Neuronal stem cell (in vitro differentiated cells): ENCODE measurements at regions not wholly inside any gene's neighbourhood (a gene's known extent, or its start where the extent isn't known, plus 50 kb on each side); places are given as distances from the start of the nearest gene placed in this dataset.

Experiments
- DNase-seq: peaks from one replicate; pipeline ENCODE4 v3.0.0-alpha.2; 2013; ENCODE audit warnings: low spot score
- H2AFZ ChIP-seq: one replicate; pipeline ENCODE4 v1.6.1; 2013; ENCODE audit warnings: mild to moderate bottlenecking, low read length, inconsistent platforms
- H2AK5ac ChIP-seq: 2 replicates; pipeline ENCODE4 v1.6.1; 2013; ENCODE audit warnings: low read depth, mild to moderate bottlenecking, inconsistent platforms, low read length, moderate library complexity, mixed read lengths
- H2BK120ac ChIP-seq: 2 replicates; pipeline ENCODE4 v1.6.1; 2013; ENCODE audit warnings: low read depth, mild to moderate bottlenecking, inconsistent platforms, low read length, moderate library complexity, mixed read lengths
- H2BK12ac ChIP-seq: one replicate; pipeline ENCODE4 v1.6.1; 2013; ENCODE audit warnings: low read length, inconsistent platforms
- H2BK15ac ChIP-seq: 2 replicates; pipeline ENCODE4 v1.6.1; 2013; ENCODE audit warnings: mild to moderate bottlenecking, low read length, inconsistent platforms, mixed read lengths
- H2BK5ac ChIP-seq: one replicate; pipeline ENCODE4 v1.6.1; 2013; ENCODE audit warnings: inconsistent platforms, mild to moderate bottlenecking, low read length, moderate library complexity
- H3K14ac ChIP-seq: one replicate; pipeline ENCODE4 v1.6.1; 2013; ENCODE audit warnings: low read length, inconsistent platforms
- H3K18ac ChIP-seq: 2 replicates; pipeline ENCODE4 v1.6.1; 2013; ENCODE audit warnings: low read length, inconsistent platforms
- H3K23ac ChIP-seq: 2 replicates; pipeline ENCODE4 v1.6.1; 2013; ENCODE audit warnings: low read depth, mild to moderate bottlenecking, mixed read lengths, low read length, inconsistent platforms; ENCODE audit not compliant: poor library complexity
- H3K27ac ChIP-seq: replicated peaks from 3 replicates; pipeline ENCODE4 v1.5.1; 2013; ENCODE audit warnings: low read length, inconsistent platforms
- H3K27me3 ChIP-seq, 3 experiments: 2 replicates each; pipeline ENCODE4 v1.6.1; 2013; ENCODE audit warnings: low read length in 3 of 3, mild to moderate bottlenecking in 2 of 3, inconsistent platforms in 1 of 3, low read depth in 1 of 3, mixed read lengths in 1 of 3, moderate library complexity in 1 of 3; ENCODE audit not compliant: control insufficient read depth in 3 of 3, insufficient read depth in 3 of 3
- H3K36me3 ChIP-seq, 2 donors: replicated peaks in 1 of 2; 2 replicates each; pipeline ENCODE4 v1.6.1; 2013; ENCODE audit warnings: low read length in 2 of 2; ENCODE audit not compliant: control insufficient read depth in 2 of 2, insufficient read depth in 2 of 2
- H3K4ac ChIP-seq: 2 replicates; pipeline ENCODE4 v1.6.1; 2013; ENCODE audit warnings: inconsistent platforms, mild to moderate bottlenecking, low read length, moderate library complexity
- H3K4me1 ChIP-seq, 2 donors: 1 replicate in 1 of 2; 2 replicates in 1 of 2; pipeline ENCODE4 v1.6.1; 2013; ENCODE audit warnings: low read length in 2 of 2, low read depth in 1 of 2; ENCODE audit not compliant: control insufficient read depth in 2 of 2, insufficient read depth in 1 of 2
- H3K4me2 ChIP-seq: one replicate; pipeline ENCODE4 v1.6.1; 2013; ENCODE audit warnings: mild to moderate bottlenecking, low read length, inconsistent platforms; ENCODE audit not compliant: insufficient read depth, poor library complexity, severe bottlenecking
- H3K4me3 ChIP-seq, 2 donors: 2 replicates each; pipeline ENCODE4 v1.5.1; 2013; ENCODE audit warnings: low read length in 2 of 2, mild to moderate bottlenecking in 2 of 2, inconsistent platforms in 1 of 2, moderate library complexity in 1 of 2
- H3K79me1 ChIP-seq: one replicate; pipeline ENCODE4 v1.6.1; 2013; ENCODE audit warnings: low read depth, mild to moderate bottlenecking, inconsistent platforms, low read length, moderate library complexity
- H3K9ac ChIP-seq: one replicate; pipeline ENCODE4 v1.6.1; 2013; ENCODE audit warnings: mild to moderate bottlenecking, low read depth, low read length, inconsistent platforms; ENCODE audit not compliant: poor library complexity
- H3K9me3 ChIP-seq, 2 donors: replicated peaks in 1 of 2; 2 replicates each; pipeline versions ENCODE3 to v1.6.1; 2013; ENCODE audit warnings: low read length in 2 of 2, mild to moderate bottlenecking in 2 of 2, inconsistent platforms in 1 of 2, low read depth in 1 of 2, mixed read lengths in 1 of 2, moderate library complexity in 1 of 2; ENCODE audit not compliant: control insufficient read depth in 2 of 2, insufficient read depth in 1 of 2
- H4K8ac ChIP-seq: one replicate; pipeline ENCODE4 v1.6.1; 2013; ENCODE audit warnings: low read depth, mild to moderate bottlenecking, inconsistent platforms, low read length, moderate library complexity
- H4K91ac ChIP-seq: one replicate; pipeline ENCODE4 v1.6.1; 2013; ENCODE audit warnings: low read length, low read depth, mild to moderate bottlenecking, inconsistent platforms; ENCODE audit not compliant: poor library complexity
- WGBS, 2 donors: extraction: QIAGEN DNeasy Blood & Tissue Kit; methylation state at CpG; one replicate each; pipeline ENCODE4 v1.1.7; 2013; ENCODE audit warnings: missing lambda C conversion rate in 2 of 2, mixed read lengths in 1 of 2; ENCODE audit not compliant: insufficient read length in 2 of 2, insufficient replicate concordance in 1 of 2; ENCODE audit errors: extremely low coverage in 2 of 2; 5-methylcytosine and 5-hydroxymethylcytosine counted together

- Histone ChIP-seq H4K91ac (no peak overlapping the region), H2BK15ac (no peak overlapping the region), H2BK120ac (no peak overlapping the region), H3K27me3 (no peaks in the 10 kb centered on the region), H3K36me3 (no peaks in the 10 kb centered on the region), H2BK5ac (no peak overlapping the region), H3K4ac (no peak overlapping the region), H3K9me3 (no peaks in the 10 kb centered on the region), H3K4me3 (no peak overlapping the region), H3K14ac (no peak overlapping the region), H3K4me2 (no peak overlapping the region), H2BK12ac (no peak overlapping the region), H2AK5ac (no peak overlapping the region), H3K9ac (no peak overlapping the region), H3K4me1 (no peaks in the 10 kb centered on the region), H3K79me1 (no peaks in the 10 kb centered on the region), H2AFZ (no peak overlapping the region), H3K27ac (no peak overlapping the region), H3K23ac (no peak overlapping the region), H4K8ac (no peak overlapping the region), H3K18ac (no peak overlapping the region)
- no CpG with 5 or more reads among the region's 5 CpGs for WGBS, 2 donors
- DNase-seq = no peak
Observed at GRCh38 chr3:7877312-7877711, 624.3 kb upstream of the LMCD1 start.

- H2BK12ac ChIP-seq = no peak overlapping the region
- no peak overlapping the region for H2BK5ac ChIP-seq
- no peak overlapping the region for H3K9ac ChIP-seq
- H2AK5ac ChIP-seq = no peak overlapping the region
- no peaks in the 10 kb centered on the region for H3K4me1 ChIP-seq
- H3K4me3 ChIP-seq = no peak overlapping the region
- no CpG with 5 or more reads among the region's 1 CpG for WGBS, 2 donors
- no peak overlapping the region for H2AFZ ChIP-seq
- H2BK120ac ChIP-seq = no peak overlapping the region
- no peak overlapping the region for H4K8ac ChIP-seq
- H3K23ac ChIP-seq = no peak overlapping the region
- no peaks in the 10 kb centered on the region for H3K79me1 ChIP-seq
- no peak overlapping the region for H3K27ac ChIP-seq
- H3K14ac ChIP-seq = no peak overlapping the region
- H3K18ac ChIP-seq = no peak overlapping the region
- no peak overlapping the region for H4K91ac ChIP-seq
- H3K4ac ChIP-seq = no peak overlapping the region
- H3K4me2 ChIP-seq = no peak overlapping the region
- H3K36me3 ChIP-seq = no peaks in the 10 kb centered on the region
- H3K9me3 ChIP-seq = no peaks in the 10 kb centered on the region
- H3K27me3 ChIP-seq = no peaks in the 10 kb centered on the region
- no peak for DNase-seq
- H2BK15ac ChIP-seq = no peak overlapping the region
Observed at GRCh38 chr3:7879572-7879971, 622.1 kb upstream of the LMCD1 start.

GRCh38 chr3:7881946-7882345 lies 619.7 kb upstream of the LMCD1 start:
- no peak overlapping the region for H3K18ac ChIP-seq
- H4K91ac ChIP-seq = no peak overlapping the region
- H2AK5ac ChIP-seq = no peak overlapping the region
- H3K4me2 ChIP-seq = no peak overlapping the region
- H3K27ac ChIP-seq = no peak overlapping the region
- H2BK12ac ChIP-seq = no peak overlapping the region
- no peak overlapping the region for H2AFZ ChIP-seq
- no peak overlapping the region for H2BK5ac ChIP-seq
- no peak overlapping the region for H4K8ac ChIP-seq
- H3K4me1 ChIP-seq = no peaks in the 10 kb centered on the region
- no peak overlapping the region for H3K9ac ChIP-seq
- H3K4me3 ChIP-seq = no peak overlapping the region
- no peaks in the 10 kb centered on the region for H3K9me3 ChIP-seq
- H3K79me1 ChIP-seq = no peaks in the 10 kb centered on the region
- no peak overlapping the region for H3K23ac ChIP-seq
- H3K4ac ChIP-seq = no peak overlapping the region
- H3K27me3 ChIP-seq = no peaks in the 10 kb centered on the region
- no peak overlapping the region for H2BK15ac ChIP-seq
- H3K14ac ChIP-seq = no peak overlapping the region
- WGBS, 2 donors = no CpG with 5 or more reads among the region's 2 CpGs
- no peak overlapping the region for H2BK120ac ChIP-seq
- DNase-seq = no peak
- no peaks in the 10 kb centered on the region for H3K36me3 ChIP-seq

- H3K23ac ChIP-seq = no peak overlapping the region
- DNase-seq = no peak
- H2BK15ac ChIP-seq = no peak overlapping the region
- no peak overlapping the region for H3K4me3 ChIP-seq
- H3K79me1 ChIP-seq = no peaks in the 10 kb centered on the region
- no peaks in the 10 kb centered on the region for H3K9me3 ChIP-seq
- no peak overlapping the region for H3K27ac ChIP-seq
- H3K4me2 ChIP-seq = no peak overlapping the region
- H2BK5ac ChIP-seq = no peak overlapping the region
- H3K14ac ChIP-seq = no peak overlapping the region
- no peaks in the 10 kb centered on the region for H3K36me3 ChIP-seq
- no peak overlapping the region for H2BK120ac ChIP-seq
- no peak overlapping the region for H4K91ac ChIP-seq
- H2AK5ac ChIP-seq = no peak overlapping the region
- no peak overlapping the region for H3K4ac ChIP-seq
- no peak overlapping the region for H2BK12ac ChIP-seq
- H2AFZ ChIP-seq = no peak overlapping the region
- H3K18ac ChIP-seq = no peak overlapping the region
- H4K8ac ChIP-seq = no peak overlapping the region
- H3K27me3 ChIP-seq = no peaks in the 10 kb centered on the region
- whole genome bisulfite sequencing, 2 donors = no CpG with 5 or more reads among the region's 5 CpGs
- no peaks in the 10 kb centered on the region for H3K4me1 ChIP-seq
- H3K9ac ChIP-seq = no peak overlapping the region
Observed at GRCh38 chr3:7897655-7898054, 604.0 kb upstream of the LMCD1 start.
